ENCODE measurements at regions not wholly inside any gene's neighbourhood (a gene's known extent, or its start where the extent isn't known, plus 50 kb on each side); places are given as distances from the start of the nearest gene placed in this dataset.
"Not testable (repeated sequence)": the region's sequence is repeated elsewhere in the genome, so short reads cannot be mapped to it uniquely, and the experiment has no call there.

DNA sequence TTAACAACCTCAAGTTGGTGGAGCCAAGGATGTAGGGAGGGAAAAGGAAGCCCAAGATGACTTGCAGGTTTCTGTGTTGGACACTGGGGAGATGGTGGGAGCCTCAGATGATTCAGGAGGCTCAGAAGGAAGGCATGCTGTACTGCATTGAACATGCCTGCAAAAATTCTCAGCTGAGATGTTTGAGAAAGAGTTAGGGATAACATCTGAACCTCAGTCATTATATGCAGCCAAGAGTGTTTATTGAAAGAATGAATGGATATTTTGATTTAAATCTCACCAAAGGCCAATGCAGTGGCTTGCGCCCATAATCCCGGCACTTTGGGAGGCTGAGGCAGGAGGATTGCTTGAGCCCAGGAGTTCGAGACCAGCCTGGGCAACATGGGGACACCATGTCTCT lies 243.0 kb downstream of the MYCN start:
- DNase-seq (ENCODE audit: extremely low read depth in 1 of 2, low read depth in 1 of 2): no peak

DNA sequence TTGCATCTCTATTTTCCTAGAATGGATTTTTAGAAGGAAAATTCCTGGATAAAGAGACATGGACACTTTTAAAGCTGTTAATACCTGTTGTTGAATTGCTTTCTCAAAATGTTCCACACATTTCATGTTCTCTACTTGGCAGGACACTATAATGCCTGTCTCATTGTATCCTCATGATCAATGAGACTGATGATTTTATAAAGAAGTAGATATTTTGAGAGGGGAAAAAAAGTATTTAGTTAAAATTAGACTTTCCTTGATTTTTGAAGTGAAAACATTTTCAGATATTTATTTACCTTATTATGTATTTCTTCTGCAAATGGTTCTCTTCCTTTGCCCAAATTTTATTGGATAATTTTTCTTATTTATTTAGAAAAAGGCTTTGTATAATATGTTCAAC lies 242.5 kb downstream of the MYCN start:
- DNase-seq (ENCODE audit: extremely low read depth in 1 of 2, low read depth in 1 of 2): no peak

DNA sequence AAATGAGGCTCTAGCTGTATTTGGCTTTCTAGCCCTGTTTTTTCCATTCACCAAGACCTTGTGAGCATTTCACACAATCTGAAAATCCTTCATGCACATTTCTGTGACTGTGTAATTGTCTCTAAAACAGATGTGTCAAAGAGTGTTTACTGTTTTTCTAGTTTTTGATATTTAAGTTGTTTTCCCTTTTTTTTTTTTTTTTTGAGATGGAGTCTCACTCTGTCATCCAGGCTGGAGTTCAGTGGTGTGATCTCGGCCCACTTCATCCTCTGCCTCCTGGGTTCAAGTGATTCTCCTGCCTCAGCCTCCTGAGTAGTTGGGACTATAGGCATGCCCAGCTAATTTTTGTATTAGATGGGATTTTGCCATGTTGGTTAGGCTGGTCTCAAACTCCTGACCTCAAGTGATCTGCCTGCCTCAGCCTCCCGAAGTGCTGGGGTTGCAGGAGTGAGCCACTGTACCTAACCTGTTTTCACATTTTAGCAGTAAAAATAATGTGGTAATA lies 242.0 kb downstream of the MYCN start:
- DNase-seq (ENCODE audit: extremely low read depth in 1 of 2, low read depth in 1 of 2): not testable (repeated sequence)

DNA sequence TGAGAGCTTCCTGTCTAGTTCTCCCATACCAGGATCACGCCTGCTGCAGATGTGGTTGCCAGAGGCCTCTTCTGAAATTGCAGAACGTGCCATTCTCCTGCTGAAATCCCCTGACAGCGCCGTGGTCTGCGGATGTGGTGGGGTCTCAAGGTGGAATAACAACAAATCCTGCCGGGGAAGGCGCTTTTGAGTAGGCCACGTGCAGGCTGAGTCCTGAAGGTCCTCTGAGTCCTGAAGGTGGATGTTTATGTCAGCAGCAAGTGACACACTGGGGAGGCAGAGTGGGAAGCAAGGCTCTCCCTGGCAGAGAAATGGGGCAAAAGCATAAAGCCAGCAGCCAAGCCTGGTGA lies 241.4 kb downstream of the MYCN start:
- DNase-seq (ENCODE audit: extremely low read depth in 1 of 2, low read depth in 1 of 2): no peak

DNA sequence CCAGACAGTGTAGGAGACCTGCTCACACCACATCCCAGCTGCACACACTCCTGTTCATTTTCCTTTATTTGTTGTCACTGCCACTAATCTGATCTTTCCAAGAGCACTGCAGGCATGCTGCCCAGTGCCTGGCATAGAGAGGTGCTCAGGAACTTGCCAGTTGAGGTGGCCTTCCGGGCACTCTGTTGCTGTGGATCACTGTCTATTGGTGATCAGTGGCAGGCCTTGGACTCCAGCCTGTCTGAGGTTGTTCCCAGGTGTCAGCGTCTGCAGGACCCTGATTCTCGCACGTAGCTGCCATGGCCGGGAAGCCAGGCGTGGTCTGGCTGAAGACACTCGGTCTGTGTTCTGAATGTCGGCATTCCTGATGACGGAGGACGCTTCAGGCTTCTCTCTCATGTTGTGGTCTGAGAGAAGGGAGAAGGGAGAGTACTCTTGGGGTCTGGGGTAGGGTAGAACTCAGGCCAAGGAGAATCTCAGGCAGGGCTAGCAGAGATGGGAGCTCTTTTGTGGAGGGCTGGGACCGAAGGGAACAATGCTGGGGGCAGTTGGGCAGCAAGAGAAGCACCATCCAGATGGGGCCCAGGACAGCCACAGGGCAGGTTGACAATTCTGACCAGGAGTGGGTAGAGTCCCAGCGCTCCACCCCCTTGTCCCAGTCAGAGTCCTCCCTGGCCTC lies 240.9 kb downstream of the MYCN start:
- DNase-seq (ENCODE audit: extremely low read depth in 1 of 2, low read depth in 1 of 2): no peak

DNA sequence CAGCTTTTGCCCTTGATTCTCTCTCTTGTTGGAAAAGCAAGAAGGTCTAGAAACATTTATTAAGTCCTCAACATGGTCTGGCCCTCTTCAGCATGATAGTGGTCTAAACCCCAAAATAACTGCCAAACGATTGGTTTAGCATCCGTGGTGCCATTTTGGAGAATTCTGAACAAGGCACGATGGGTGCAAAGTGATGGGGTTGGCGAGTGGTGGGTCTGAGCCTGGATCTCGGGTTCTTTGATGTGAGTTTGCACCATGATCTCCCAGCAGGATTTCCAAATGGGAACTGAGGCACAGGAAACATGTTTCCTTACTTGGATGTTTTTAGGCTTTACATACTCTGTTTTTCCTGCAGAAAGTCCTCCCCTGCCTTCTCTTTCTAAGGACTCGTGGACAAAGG lies 240.3 kb downstream of the MYCN start:
- no peak for DNase-seq (ENCODE audit: extremely low read depth in 1 of 2, low read depth in 1 of 2)

DNA sequence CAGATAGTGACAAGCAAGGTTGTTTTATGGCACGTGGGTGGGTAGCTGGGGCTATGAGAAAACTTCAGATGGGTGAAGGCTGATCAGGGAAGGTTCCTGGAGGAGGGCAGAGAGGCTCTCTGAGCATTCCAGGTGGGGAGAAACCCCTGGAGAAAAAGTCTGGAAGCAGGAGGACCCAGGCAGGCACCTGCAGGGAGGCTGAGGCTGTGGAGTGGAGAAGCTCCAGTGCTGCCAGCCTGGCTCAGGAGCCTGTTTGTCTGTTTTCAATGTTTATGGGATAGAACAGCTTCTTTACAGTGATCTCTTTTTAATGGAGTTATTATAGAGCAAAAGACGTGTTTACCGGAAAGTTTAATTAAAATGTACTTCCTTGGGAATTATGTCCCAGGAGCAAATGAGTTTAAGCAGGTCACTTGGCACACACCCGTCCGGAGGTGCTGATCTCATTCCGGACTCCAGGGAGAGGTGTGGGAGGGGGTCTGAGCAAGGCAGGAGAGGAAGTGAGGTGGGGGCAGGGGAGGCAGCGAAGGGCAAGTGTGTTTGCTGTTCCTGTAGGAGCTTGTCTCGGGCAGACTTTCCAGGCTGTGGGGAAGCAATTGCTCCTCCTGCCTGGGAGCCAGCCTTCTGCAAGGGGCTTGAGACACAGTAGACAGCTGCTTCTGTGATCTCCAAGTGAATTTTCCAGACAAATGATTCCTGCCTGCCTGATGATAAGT lies 239.5 kb downstream of the MYCN start:
- no peak for DNase-seq (ENCODE audit: extremely low read depth in 1 of 2, low read depth in 1 of 2)

DNA sequence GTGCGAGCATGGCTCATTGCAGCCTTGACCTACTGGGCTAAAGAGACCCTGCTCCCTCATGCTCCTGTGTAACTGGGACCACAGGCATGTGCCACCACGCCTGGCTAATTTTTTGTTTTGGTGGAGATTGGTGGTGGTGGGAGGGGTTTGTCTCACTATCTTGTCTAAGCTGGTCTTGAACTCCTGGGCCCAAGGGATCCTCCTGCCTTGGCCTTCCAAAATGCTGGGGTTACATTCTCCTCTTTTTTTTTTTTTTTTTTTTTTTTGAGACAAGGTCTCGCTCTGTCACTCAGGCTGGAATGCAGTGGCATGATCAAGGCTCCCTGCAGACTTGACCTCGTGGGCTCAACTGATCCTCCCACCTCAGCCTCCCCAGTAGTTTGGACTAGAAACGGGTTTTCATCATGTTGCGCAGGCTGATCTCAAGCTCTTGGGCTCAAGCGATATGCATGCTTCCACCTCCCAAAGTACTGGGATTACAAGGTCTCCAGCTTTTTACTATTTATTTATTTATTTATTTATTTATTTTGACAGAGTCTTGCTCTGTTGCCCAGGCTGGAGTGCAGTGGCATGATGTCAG lies 238.3 kb downstream of the MYCN start:
- no peak for DNase-seq (ENCODE audit: extremely low read depth in 1 of 2, low read depth in 1 of 2)

DNA sequence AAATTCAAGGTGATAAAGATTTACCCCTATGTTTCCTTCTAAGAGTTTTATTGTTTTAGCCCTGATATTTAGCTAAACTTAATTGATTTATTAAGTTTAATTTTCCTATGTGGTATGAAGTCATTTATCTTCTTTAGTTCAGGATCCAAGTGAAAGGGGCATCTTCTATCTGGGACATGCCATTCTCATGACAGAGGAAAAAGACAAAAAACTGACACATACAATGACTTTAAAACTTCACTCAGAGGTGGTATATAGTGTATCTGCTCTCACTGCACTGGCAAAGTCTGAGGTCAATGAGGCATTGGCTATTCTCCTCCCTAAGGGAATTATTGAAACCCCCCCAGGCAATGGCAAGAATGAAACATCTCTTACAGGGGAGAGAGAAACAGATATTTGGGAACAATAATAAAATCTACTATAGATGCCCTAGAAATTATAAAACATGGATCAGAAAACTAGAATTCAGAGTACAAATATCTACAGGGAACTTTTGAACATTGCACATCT lies 237.4 kb downstream of the MYCN start:
- no peak for DNase-seq (ENCODE audit: extremely low read depth in 1 of 2, low read depth in 1 of 2)

DNA sequence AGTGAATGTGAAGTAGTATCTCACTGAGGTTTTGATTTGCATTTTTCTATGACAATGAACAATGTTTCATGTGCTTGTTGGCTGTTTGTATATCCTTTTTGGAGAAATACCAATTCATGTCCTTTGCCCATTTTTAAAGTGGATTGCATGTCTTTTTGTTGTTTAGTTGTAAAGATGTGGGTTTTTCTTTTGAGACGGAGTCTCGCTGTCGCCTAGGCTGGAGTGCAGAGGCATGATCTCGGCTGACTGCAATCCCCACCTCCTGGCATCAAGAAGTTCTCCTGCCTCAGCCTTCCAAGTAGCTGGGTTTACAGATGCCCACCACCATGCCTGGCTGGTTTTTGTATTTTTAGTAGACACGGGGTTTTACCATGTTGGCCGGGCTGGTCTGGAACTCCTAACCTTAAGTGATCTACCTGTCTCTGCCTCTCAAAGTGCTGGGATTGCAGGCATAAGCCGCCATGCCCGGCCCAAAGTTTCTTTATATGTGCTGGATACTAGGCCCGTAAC lies 236.7 kb downstream of the MYCN start:
- no peak for DNase-seq (ENCODE audit: extremely low read depth in 1 of 2, low read depth in 1 of 2)

DNA sequence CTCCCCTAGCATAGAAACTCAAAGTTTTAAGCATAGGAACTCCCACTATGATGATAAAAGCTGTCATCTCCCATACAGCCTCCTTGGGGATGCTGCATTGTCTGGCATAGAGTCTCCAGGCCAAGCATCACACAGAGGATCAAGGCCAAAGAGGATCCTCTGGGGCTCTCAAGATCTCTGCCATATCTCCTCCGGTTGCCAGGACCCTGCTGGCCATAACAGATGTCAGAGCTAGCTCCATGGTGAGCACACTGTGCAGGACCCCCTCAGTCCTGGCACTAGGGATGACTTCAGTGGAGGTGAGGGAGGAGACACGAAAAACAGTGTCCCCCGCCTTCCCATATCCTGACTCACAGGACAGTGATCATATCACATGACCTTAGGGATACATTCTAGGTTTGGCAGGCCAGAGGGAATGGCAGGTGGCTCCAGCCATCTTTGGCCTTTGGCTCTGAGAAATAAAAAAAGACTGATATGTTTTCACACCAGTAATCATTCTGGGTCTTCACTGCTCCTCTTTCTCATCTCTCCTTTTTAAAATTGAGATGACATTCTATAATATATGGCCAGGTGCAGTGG lies 235.0 kb downstream of the MYCN start:
- no peak for DNase-seq (ENCODE audit: extremely low read depth in 1 of 2, low read depth in 1 of 2)

DNA sequence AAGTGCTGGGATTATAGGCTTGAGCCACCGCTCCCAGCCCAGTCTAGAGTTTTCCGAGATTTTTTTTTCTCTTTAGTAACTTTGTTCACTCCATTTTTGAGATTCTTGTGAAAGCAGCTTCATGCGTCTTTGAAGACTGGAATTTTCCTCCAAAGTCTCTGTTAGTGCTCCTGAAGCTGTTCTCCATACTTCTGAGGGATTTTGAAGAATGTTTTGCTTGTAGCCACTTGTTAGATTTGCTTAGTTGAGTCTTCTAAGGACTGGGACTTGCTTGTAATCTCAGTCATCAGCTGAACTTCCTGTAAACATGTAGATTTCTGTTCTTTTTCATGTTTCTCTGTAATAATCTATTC lies 234.3 kb downstream of the MYCN start:
- DNase-seq (ENCODE audit: extremely low read depth in 1 of 2, low read depth in 1 of 2): no peak

DNA sequence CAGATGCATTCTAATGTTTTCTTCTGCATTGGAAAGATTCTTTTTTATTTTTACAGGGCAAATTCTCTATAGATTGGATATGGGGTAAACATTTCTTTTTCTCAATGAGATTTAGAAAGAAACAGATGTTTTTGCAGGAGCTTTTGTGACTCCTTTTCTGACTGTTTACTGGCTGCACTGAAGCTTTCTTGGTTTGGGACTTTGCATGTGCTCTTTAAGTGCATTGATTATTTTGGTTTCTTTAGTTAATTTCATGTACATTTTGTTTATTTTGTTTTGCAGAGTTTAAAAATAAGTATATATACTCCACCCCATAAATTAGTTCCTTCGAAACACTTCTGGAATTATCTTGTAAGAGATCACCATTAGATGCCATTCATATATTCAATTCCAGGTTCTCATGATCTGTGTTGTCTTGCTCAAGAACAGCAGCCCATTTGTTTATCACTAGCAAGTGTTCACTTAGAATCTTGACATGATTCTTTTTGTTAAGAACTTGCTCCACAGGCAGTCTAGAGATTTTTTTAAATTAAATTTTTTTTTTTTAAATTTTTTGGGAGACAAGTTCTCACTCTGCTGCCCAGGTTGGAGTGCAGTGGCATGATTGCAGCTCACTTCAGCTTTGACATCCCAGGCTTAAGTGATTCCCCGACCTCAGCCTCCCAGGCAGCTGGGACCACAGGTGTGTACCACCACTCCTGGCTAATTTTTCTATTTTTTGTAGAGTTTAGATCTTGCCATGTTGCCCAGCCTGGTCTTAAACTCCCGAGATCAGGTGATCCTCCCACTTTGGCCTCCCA lies 233.7 kb downstream of the MYCN start:
- DNase-seq (ENCODE audit: extremely low read depth in 1 of 2, low read depth in 1 of 2): no peak

DNA sequence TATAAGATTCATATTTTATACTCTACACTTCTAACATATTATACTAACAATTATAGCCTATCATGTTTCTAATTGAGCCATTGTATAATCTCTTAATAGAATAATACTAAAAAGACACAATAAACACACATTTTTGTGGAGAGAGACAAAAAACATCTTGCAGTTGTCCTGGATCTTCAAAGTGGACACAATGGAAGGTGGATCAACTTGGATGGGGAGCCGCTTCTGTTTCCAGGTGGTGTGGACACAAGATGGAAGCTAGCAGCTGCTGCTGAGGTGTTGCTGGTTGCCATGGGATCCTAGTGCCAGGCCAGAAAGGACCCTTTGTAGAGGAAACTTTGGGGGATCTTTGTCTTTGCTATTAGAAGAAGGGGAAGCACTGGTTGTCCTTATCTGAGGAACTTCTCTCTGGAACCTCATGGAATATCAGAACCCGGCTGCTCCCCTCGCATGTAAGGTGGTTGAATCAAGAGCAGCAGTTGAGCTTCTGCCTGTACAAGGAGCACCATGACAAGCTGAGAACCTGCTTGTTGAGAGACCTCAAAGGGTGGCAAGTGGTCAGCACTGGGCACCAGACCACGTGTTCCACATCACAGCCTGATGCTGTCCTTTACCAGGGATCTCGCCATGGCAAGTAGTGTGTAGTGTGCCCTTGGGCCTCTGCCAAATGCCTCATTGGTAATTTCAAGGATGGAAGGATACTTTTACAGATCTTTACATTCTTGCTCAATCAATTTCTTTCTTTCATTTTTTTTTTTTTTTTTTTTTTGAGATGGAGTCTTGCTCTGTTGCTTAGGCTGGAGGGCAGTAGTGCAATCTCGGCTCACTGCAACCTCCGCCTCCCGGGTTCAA lies 232.2 kb downstream of the MYCN start:
- DNase-seq (ENCODE audit: extremely low read depth in 1 of 2, low read depth in 1 of 2): no peak

DNA sequence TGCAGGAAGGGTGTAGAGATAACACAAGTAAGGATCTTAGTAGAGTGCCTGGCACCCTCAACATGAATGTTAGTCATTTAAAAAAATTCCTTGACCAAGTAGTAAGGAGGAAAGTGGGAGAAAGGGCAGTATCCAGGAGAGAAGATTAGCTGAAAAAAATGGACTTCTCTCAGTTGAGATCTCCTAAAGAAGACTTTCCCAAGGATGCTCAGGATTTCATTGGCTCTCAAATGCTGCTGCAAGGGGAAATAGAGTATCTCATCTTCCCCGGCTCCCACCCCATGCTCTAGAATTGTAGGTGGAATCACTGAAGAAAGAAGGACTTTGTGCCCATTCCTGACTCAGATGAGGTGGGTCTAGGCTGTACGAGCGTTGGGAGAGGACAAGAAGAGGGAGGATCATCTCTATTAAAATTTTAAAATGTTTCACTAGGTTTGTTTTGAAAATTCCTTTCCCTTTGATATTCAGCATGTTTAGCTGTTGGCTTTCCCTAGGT lies 231.1 kb downstream of the MYCN start:
- DNase-seq (ENCODE audit: extremely low read depth in 1 of 2, low read depth in 1 of 2): no peak

DNA sequence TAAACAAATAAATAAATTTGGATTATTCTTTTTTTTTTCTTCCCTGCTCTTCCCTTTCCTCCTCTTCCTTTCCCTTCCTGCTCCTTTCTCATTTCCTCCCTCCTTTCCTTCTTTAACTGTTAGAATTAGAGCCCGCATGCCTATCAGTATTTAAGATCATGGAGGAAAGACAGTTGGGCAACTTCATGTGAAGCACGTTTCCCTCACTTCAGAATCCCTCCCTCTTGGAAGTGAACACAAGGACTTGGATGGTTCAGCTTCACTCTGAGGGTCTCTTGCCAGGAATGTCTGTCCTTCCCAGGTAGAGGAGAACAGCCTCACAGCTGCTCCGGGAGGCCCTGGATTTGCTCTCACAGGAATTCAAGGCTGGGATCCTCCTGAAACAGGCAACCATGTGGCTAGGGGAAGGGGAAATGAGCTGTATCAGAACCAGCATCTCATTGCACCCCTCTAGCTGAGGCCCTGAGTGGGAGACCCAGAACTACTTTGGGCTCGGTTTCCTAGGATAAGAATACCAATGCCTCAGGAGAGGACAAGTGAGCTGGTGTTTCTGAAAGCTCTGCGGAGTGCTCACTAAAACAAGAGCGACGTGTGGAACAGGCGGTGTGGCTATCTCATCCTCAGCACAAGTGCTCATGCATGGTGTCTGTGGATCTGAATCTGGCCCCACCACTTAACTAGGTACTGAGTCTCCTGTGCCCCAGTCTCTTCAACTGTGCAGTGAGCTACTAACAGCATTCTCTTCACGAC lies 230.5 kb downstream of the MYCN start:
- DNase-seq (ENCODE audit: extremely low read depth in 1 of 2, low read depth in 1 of 2): no peak

DNA sequence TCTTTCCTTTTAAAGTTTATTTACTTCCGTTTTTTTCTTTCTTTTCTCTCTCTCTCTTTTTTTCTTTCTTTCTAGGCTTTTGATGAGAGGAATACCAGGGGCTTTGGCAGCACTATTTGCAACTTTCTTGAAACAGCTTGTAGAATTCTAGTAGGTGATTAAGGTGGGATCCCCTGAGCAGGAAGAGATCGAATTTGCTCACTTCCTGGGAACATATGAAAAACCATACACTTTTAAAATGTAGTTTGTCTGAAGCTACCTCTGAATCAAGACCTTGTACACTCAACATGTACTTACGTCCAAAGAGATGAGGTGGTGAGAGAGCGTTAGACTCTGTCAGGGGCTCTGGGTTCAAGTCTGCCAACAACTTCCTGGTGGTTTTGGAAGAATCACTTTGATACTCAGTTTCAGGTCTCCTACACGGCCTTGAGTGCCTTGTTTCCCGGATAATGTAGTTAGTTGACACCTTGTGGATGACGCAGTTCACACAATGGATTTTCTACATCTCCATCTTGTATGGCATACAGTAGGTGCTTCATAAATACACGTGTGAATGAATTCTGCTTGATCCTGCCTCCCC lies 229.1 kb downstream of the MYCN start:
- no peak for DNase-seq (ENCODE audit: extremely low read depth in 1 of 2, low read depth in 1 of 2)

DNA sequence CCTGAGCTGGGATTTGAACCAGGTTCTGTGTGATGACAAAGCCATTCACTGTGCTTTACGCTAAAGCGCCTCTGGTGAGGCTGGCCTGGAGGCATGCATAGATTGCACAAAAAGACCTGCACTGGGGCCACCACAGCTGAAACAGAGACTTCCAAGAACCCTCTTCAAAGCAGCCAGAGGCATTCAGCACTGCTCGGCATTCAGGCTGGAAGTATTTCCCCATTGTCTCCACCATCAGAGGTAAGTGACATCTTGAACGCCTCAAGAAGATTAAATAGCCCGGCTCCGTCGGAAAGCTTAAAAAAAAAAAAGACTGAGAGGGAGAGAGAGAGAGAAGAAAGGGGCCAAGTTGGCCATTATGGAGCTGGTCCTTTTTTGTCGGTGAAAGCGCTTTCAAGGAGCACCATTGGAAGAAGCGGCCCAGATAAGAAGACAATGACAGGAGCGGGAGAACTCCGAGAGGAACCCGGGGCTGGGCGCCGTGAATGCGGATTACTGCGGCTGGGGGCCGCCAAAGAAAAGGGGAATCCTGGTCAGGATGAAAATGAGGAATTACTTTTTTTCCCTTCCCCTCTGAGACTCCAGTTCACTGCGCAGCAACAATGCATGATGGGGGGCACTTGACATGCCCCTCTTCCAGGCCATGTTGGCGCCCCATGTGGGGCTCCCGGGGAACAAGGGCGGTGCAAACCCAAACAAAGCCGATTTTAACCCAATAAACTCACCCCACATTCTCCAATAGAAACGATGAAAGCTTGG lies 228.3 kb downstream of the MYCN start:
- DNase-seq (ENCODE audit: extremely low read depth in 1 of 2, low read depth in 1 of 2): no peak

Measured in stimulated activated CD8-positive, alpha-beta memory T cell treated with anti-CD3 and anti-CD28 coated beads, Interleukin-7, amount 100 ng/mL, for 48 hours (primary cell).